ENCODE measurements at regions not wholly inside any gene's neighbourhood (a gene's known extent, or its start where the extent isn't known, plus 50 kb on each side); places are given as distances from the start of the nearest gene placed in this dataset.

DNA sequence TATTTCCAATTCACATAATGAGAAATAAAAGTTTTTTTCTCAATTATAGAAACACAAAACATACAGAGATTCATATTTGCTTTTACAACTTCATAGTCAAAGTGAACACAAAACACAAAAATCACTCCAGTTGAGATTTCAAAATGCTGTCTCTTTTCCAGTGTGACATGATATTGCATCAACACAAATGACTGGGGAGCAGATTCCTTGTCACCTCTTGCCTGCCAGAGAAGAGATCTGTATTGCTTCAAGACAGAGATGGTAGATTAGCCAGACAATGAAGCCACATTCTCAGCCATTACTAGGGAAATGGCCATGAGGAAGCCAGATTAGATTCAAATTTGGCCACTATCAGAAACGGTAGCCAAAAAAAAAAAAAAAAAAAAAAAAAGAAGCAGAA lies 2313.1 kb upstream of the AGA start:
- TF ChIP-seq EP300 (IDR thresholded peaks at IDR 0.05; ENCODE audit: borderline replicate concordance in 1 of 2, control insufficient read depth in 1 of 2, low read depth in 2 of 2, low read length in 2 of 2) (no peak), POLR2AphosphoS5 (IDR thresholded peaks at IDR 0.05; ENCODE audit: low read length) (no peak)

All from GM12878 (cell line).